ENCODE measurements at regions not wholly inside any gene's neighbourhood (a gene's known extent, or its start where the extent isn't known, plus 50 kb on each side); places are given as distances from the start of the nearest gene placed in this dataset.

DNA sequence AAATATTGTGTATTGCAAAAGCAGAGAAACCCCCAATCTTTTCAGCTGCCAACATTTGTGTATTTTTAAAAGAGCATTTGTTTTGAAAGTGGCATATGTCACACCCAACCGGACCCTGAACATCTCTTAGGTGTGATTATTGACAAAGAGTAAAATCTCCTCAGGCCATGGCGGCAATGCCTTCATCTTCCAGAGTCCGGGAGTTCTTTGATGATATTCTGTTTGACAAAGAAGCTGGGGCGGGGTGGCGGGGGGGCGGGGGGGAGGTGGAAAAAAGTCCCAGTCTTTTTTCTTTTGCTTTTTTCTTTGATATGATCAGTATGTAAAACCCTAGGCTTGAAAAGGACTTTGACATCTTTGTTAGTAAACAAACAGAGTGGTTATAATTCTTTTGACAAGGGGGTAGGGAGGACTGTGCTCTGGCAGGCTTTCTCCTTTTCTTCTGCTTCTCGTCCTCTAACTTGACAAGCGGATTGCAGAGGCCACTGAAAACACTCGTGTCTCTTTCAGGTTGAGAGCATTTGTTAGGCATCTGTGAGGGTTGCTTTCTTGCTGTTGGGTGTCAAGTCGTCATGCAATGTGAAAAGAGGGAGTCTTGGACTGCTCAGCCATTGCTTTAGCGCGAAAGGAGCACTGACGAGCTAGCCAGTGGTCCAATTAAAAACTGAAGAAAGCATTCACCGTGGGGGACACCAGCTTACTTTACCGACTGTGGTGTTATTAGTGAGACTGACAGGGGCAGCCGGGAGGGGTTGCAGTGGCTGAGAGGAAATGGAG is 243.2 kb downstream of the NSUN3 start:
- Histone ChIP-seq H3K4me1 (ENCODE audit: control insufficient read depth, insufficient read depth, low read length) (peaks cover 6% of the 10 kb centered on the region), H3K27me3 (ENCODE audit: control insufficient read depth, insufficient read depth, low read length) (no peaks in the 10 kb centered on the region), H3K36me3 (ENCODE audit: control insufficient read depth, insufficient read depth, low read length) (no peaks in the 10 kb centered on the region), H3K4me3 (ENCODE audit: low read depth, low read length) (no peak overlapping the region), H3K9ac (ENCODE audit: low read depth, low read length) (no peak overlapping the region), H3K9me3 (ENCODE audit: control insufficient read depth, insufficient read depth, low read length) (no peaks in the 10 kb centered on the region)

DNA sequence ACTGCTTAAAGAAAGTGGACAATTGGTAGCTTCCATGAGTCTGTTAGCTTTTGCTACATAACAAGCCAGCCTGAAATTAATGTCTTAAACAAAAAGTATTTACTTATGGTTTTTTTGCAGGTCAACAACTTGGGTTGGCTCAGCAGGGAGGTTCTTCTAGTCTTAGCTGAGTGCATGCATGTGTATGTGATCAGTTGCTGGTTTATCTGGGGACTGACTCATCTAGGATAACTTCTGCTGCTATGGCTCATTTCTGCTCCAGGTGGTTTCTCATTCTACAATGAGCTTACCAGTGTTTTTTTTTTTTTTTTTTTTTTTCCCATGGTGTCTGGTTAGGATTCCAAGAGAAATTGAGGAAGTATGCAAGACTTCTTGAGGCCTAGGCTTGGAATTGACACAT is 244.7 kb downstream of the NSUN3 start:
- H3K27me3 ChIP-seq (ENCODE audit: control insufficient read depth, insufficient read depth, low read length): no peaks in the 10 kb centered on the region

DNA sequence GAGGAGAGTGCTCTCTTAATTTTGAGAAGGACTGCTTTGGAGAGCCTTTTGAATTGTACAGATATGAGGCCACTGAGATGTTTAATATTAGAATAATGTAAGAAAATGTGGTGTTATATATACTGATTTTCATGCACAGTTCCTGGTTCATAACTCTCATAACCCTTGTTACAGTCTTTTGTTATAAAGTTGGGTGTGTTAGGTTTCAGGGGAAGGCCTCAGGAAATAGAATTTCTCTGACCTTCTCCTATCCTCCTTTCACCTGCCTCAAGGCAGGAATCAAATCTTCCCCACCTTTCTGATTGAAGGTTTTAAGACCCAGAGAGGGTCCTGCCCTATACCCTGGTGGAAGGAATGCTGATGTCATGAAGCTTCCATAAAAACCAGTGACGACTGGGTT is 245.9 kb downstream of the NSUN3 start:
- H3K9me3 ChIP-seq (ENCODE audit: control insufficient read depth, insufficient read depth, low read length): no peaks in the 10 kb centered on the region
- no peak overlapping the region for H3K9ac ChIP-seq (ENCODE audit: low read depth, low read length)
- no peaks in the 10 kb centered on the region for H3K27me3 ChIP-seq (ENCODE audit: control insufficient read depth, insufficient read depth, low read length)

More for the DNA sequence above, 244.7 kb downstream of the NSUN3 start:
- Histone ChIP-seq H3K9ac (ENCODE audit: low read depth, low read length) (no peak overlapping the region), H3K4me1 (ENCODE audit: control insufficient read depth, insufficient read depth, low read length) (peaks cover 6% of the 10 kb centered on the region), H3K4me3 (ENCODE audit: low read depth, low read length) (no peak overlapping the region), H3K9me3 (ENCODE audit: control insufficient read depth, insufficient read depth, low read length) (no peaks in the 10 kb centered on the region), H3K36me3 (ENCODE audit: control insufficient read depth, insufficient read depth, low read length) (no peaks in the 10 kb centered on the region)

DNA sequence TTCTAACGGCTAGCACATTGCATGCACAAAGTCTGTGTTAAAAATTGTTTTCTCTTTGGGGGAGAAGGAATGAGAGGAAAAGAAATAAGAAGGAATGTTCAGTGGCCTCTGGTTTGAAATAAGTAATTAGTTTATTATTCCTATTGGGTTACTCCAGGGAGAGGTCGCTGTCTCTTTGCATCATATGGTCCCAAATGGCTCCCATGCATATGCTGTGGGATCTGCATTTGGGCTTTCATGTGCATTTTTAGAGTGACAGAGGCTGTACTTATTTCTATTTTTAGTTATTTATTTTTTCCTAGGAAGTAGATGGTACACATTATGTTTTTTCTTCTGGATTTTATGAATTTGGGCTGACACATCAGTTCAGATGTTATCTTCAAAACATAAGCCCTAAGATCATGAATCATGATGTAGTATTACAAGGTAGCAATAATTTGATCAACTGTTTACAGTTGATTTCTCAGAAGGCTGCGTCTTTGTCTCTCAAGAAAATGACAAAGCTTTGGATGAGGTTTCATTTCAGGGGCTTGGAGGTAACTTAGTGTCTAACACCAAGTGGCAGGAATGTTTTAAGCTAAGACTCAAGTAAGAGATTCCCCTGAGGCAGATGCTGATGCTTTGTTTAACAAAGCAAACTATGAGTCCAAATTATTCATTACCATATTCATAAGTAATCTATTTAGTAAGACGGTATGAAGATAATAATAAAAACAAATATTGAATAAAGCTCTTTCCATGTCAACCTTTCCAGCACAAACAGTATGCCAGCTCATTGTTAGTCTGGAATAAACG is 247.7 kb downstream of the NSUN3 start:
- H3K4me3 ChIP-seq (ENCODE audit: low read depth, low read length): no peak overlapping the region
- peaks cover 6% of the 10 kb centered on the region for H3K4me1 ChIP-seq (ENCODE audit: control insufficient read depth, insufficient read depth, low read length)
- H3K9ac ChIP-seq (ENCODE audit: low read depth, low read length): no peak overlapping the region
- H3K27me3 ChIP-seq (ENCODE audit: control insufficient read depth, insufficient read depth, low read length): no peaks in the 10 kb centered on the region
- H3K9me3 ChIP-seq (ENCODE audit: control insufficient read depth, insufficient read depth, low read length): no peaks in the 10 kb centered on the region
- H3K36me3 ChIP-seq (ENCODE audit: control insufficient read depth, insufficient read depth, low read length): no peaks in the 10 kb centered on the region

More for the DNA sequence above, 245.9 kb downstream of the NSUN3 start:
- H3K4me1 ChIP-seq (ENCODE audit: control insufficient read depth, insufficient read depth, low read length): peaks cover 6% of the 10 kb centered on the region
- no peak overlapping the region for H3K4me3 ChIP-seq (ENCODE audit: low read depth, low read length)
- H3K36me3 ChIP-seq (ENCODE audit: control insufficient read depth, insufficient read depth, low read length): no peaks in the 10 kb centered on the region

DNA sequence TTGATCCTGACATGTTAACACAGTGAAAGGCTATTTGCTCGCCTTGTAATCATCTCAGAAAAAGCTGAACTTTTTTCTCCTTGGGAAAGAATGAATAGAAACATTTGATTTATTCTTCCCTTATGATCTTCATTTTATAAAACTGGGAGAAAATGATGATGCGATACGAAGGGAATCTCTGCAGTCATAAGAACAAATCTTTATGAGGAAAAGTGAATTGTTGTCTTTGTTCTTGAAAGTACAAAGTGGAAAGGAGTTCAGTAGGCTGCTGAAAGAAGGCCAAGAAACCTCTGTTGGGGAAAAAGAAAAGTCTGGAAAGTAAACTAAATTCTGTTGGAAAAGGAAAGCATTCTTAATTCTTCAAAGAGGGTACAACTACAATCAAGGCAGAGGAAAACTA is 248.8 kb downstream of the NSUN3 start:
- H3K9me3 ChIP-seq (ENCODE audit: control insufficient read depth, insufficient read depth, low read length): no peaks in the 10 kb centered on the region
- H3K27me3 ChIP-seq (ENCODE audit: control insufficient read depth, insufficient read depth, low read length): no peaks in the 10 kb centered on the region
- no peaks in the 10 kb centered on the region for H3K4me1 ChIP-seq (ENCODE audit: control insufficient read depth, insufficient read depth, low read length)
- H3K4me3 ChIP-seq (ENCODE audit: low read depth, low read length): no peak overlapping the region
- no peaks in the 10 kb centered on the region for H3K36me3 ChIP-seq (ENCODE audit: control insufficient read depth, insufficient read depth, low read length)
- H3K9ac ChIP-seq (ENCODE audit: low read depth, low read length): no peak overlapping the region

DNA sequence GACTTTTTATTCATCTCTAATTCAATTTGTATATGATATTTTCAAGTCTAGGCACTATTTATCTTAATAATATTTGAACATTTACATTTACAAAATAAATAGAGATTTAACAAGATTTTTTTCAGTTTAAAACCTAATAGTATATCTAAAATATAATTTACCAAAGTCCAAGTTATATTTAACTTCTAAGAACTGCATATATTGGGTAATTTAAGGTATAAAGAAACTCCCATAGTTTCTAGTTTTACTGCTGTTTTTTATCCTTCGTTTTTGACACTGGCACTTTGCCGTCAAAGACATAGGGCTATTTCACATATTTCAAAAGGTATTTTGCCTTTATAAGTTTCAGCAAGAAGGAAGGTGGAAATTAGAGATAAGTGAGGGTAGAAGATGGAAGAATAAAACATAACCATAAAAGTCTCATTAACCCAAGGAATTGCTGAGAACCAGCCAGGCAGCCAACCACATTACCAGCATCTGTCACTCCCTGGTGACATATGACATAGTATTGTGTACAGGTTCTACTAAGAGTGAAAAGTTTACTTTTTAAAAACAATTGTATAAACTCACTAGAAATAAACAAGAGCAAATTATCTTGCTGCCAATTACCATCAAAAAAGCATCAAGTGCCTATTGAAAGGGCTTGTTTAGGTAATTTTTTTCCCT is 251.5 kb downstream of the NSUN3 start:
- Histone ChIP-seq H3K4me3 (ENCODE audit: low read depth, low read length) (no peak overlapping the region), H3K9ac (ENCODE audit: low read depth, low read length) (no peak overlapping the region), H3K4me1 (ENCODE audit: control insufficient read depth, insufficient read depth, low read length) (no peaks in the 10 kb centered on the region), H3K27me3 (ENCODE audit: control insufficient read depth, insufficient read depth, low read length) (no peaks in the 10 kb centered on the region), H3K9me3 (ENCODE audit: control insufficient read depth, insufficient read depth, low read length) (no peaks in the 10 kb centered on the region), H3K36me3 (ENCODE audit: control insufficient read depth, insufficient read depth, low read length) (no peaks in the 10 kb centered on the region)

DNA sequence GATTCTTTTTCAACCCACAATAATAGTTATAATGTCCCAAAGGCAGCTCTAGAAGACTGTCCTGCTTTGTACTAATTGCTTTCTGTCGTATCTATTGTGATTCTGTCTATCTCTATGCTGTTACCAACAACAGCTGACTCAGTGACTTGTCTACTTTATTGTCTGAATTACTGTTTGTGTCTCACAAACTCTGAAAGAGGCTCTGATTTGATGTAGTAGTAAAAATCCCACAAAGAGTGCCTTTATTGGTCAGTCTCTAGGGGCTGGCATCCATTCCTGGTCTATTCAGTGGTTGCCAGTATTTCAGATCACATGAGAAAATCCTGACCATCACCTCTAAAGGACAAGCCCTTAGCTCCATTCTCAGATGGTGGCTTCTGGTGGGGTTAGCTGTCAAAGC is 254.2 kb downstream of the NSUN3 start:
- Histone ChIP-seq H3K4me1 (ENCODE audit: control insufficient read depth, insufficient read depth, low read length) (no peaks in the 10 kb centered on the region), H3K36me3 (ENCODE audit: control insufficient read depth, insufficient read depth, low read length) (no peaks in the 10 kb centered on the region), H3K4me3 (ENCODE audit: low read depth, low read length) (no peak overlapping the region), H3K9ac (ENCODE audit: low read depth, low read length) (no peak overlapping the region), H3K9me3 (ENCODE audit: control insufficient read depth, insufficient read depth, low read length) (no peaks in the 10 kb centered on the region), H3K27me3 (ENCODE audit: control insufficient read depth, insufficient read depth, low read length) (no peaks in the 10 kb centered on the region)

DNA sequence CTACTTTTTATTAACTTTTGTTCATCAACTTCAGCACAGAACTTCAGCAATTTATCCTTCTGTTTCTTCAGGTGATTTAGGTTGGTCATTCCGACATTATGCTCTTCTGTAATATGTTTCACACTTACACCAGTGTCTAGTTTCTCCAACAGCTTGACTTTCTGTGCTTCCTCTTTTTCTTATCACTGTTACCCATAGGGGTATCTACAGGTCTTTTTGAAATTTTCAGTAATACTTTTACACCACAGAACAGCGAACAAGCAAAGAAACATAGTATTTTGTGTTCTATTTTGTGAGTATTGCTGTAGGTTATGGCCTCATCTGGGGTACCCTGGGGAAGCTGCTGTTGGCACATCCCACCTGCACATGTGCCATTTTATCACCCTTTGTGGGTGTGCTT is 260.7 kb downstream of the NSUN3 start:
- no peaks in the 10 kb centered on the region for H3K4me1 ChIP-seq (ENCODE audit: control insufficient read depth, insufficient read depth, low read length)
- no peak overlapping the region for H3K9ac ChIP-seq (ENCODE audit: low read depth, low read length)
- no peak overlapping the region for H3K4me3 ChIP-seq (ENCODE audit: low read depth, low read length)
- H3K9me3 ChIP-seq (ENCODE audit: control insufficient read depth, insufficient read depth, low read length): no peaks in the 10 kb centered on the region
- H3K36me3 ChIP-seq (ENCODE audit: control insufficient read depth, insufficient read depth, low read length): no peaks in the 10 kb centered on the region
- H3K27me3 ChIP-seq (ENCODE audit: control insufficient read depth, insufficient read depth, low read length): no peaks in the 10 kb centered on the region

DNA sequence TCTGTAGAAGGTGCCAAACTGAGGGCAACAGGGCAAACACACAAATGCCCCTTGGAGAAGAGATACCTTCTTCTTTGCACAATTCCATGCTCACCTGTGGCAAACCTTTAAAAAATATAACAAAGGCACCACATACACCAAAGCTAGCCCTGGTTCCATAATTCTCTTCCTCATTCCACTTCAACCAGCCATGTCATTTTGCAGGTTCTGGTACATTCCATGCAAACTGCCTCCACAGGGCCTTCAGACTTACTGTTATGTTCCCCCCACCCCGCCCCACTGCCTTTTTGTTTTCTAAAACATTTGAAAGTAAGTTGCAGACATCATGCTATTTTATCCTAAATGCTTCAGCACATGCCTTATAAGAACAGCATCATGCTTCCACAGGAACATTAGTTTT is 269.0 kb downstream of the NSUN3 start:
- Histone ChIP-seq H3K9me3 (ENCODE audit: control insufficient read depth, insufficient read depth, low read length) (no peaks in the 10 kb centered on the region), H3K4me1 (ENCODE audit: control insufficient read depth, insufficient read depth, low read length) (peaks cover 7% of the 10 kb centered on the region), H3K4me3 (ENCODE audit: low read depth, low read length) (no peak overlapping the region), H3K27me3 (ENCODE audit: control insufficient read depth, insufficient read depth, low read length) (no peaks in the 10 kb centered on the region), H3K9ac (ENCODE audit: low read depth, low read length) (no peak overlapping the region), H3K36me3 (ENCODE audit: control insufficient read depth, insufficient read depth, low read length) (no peaks in the 10 kb centered on the region)

DNA sequence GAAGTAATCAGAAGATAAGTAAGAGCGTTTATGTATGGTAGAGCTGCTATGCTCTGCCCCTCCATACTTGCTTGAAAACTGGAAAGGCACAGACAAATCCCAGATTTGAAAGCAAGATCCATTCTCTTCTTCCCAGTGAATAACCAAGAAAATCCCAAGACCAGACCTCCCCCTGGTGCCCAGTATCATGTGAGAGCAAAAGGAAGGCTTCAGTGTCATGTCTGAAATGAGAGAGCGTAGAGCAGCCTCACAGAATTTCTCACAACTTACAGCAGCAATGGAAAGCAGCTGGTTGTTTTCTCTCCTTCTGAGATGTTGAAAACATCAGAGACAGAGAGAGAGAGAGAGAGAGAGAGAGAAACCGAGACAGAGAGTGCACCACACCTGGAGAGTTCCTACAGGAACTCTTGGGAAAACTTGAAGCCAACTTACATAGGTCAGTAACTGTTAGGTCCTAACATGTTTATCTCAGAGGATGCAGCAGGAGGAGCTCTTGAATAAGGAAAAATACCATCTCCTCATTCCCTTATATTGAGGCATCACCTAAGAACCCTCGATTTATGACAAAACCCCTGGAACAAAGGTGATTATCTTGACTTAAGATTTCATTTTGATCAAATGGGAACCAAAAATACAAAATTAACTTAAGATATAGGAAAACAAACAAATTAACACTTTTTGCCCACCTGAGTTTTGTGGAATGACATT is 273.3 kb downstream of the NSUN3 start:
- Histone ChIP-seq H3K4me3 (ENCODE audit: low read depth, low read length) (no peak overlapping the region), H3K9me3 (ENCODE audit: control insufficient read depth, insufficient read depth, low read length) (no peaks in the 10 kb centered on the region), H3K36me3 (ENCODE audit: control insufficient read depth, insufficient read depth, low read length) (no peaks in the 10 kb centered on the region), H3K4me1 (ENCODE audit: control insufficient read depth, insufficient read depth, low read length) (peaks cover 7% of the 10 kb centered on the region), H3K9ac (ENCODE audit: low read depth, low read length) (no peak overlapping the region), H3K27me3 (ENCODE audit: control insufficient read depth, insufficient read depth, low read length) (no peaks in the 10 kb centered on the region)

DNA sequence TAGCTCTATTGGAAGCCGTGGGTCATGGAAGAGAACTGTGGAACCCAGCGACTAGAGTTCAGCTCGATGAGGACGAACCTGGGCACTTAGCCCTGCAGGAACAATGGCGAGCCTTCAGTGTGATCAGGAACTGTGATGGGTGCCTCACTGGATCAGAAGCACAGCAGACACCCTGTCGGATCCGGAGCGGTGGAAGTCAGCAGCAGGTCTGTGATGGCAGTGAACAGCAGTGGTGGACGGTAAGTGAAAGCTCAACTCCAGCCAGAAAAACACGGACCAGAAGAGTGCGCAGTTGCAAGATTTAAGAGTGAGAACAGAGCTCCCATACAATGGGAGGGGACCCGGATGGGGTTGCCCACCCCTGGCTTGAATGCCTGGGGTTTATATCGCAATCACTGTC is 282.2 kb downstream of the NSUN3 start:
- H3K4me3 ChIP-seq (ENCODE audit: low read depth, low read length): no peak overlapping the region
- no peaks in the 10 kb centered on the region for H3K36me3 ChIP-seq (ENCODE audit: control insufficient read depth, insufficient read depth, low read length)

More for the DNA sequence above, 282.2 kb downstream of the NSUN3 start:
- H3K4me1 ChIP-seq (ENCODE audit: control insufficient read depth, insufficient read depth, low read length): peaks cover 13% of the 10 kb centered on the region
- H3K9ac ChIP-seq (ENCODE audit: low read depth, low read length): no peak overlapping the region
- H3K9me3 ChIP-seq (ENCODE audit: control insufficient read depth, insufficient read depth, low read length): no peaks in the 10 kb centered on the region
- no peaks in the 10 kb centered on the region for H3K27me3 ChIP-seq (ENCODE audit: control insufficient read depth, insufficient read depth, low read length)
